ENCODE measurements at regions not wholly inside any gene's neighbourhood (a gene's known extent, or its start where the extent isn't known, plus 50 kb on each side); places are given as distances from the start of the nearest gene placed in this dataset.

DNA sequence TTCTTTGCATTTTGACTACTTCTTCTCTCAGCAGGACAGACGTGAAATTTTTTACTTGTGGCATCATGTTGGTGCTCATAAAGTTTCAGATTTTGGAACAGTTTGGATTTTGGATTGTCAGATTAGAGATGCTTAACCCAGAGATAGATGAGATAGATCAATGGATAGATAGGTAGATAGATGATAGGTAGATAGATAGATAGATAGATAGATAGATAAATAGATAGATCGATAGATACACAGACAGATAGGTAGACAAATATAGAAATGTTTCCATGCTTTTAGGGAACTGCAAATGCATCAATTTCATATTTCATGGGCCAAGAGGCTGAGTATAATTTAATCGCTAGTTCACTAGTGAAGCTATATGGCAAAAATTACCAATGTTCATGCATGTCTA, 981.5 kb upstream of the ADGRB3 start (continued):
- TF ChIP-seq, protein P1, sequence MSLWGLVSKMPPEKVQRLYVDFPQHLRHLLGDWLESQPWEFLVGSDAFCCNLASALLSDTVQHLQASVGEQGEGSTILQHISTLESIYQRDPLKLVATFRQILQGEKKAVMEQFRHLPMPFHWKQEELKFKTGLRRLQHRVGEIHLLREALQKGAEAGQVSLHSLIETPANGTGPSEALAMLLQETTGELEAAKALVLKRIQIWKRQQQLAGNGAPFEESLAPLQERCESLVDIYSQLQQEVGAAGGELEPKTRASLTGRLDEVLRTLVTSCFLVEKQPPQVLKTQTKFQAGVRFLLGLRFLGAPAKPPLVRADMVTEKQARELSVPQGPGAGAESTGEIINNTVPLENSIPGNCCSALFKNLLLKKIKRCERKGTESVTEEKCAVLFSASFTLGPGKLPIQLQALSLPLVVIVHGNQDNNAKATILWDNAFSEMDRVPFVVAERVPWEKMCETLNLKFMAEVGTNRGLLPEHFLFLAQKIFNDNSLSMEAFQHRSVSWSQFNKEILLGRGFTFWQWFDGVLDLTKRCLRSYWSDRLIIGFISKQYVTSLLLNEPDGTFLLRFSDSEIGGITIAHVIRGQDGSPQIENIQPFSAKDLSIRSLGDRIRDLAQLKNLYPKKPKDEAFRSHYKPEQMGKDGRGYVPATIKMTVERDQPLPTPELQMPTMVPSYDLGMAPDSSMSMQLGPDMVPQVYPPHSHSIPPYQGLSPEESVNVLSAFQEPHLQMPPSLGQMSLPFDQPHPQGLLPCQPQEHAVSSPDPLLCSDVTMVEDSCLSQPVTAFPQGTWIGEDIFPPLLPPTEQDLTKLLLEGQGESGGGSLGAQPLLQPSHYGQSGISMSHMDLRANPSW (CRISPR knock-in tag; IDR thresholded peaks at IDR 0.05) = no peak

DNA sequence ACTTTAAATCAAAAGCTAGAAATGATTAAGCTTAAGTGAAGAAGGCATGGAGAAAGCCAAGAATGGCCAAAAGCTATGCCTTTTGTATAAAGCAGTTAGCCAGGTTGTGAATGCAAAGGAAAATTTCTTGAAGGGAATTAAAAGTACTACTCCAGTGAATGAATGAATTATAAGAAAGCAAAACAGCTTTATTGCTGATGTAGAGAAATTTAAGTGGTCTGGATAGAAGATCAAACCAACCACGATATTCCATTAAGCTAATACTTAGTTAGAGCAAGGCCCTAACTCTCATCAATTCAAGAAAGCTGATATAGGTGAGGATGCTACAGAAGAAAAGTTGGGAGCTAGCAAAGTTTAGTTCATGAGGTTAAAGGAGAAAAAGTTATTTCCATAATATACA, 988.5 kb upstream of the ADGRB3 start:
- Histone ChIP-seq H3K4me2 (ENCODE audit: insufficient read depth, low read length) (no peak overlapping the region), H4K20me1 (replicated peaks; ENCODE audit: control insufficient read depth, insufficient read depth, low read length) (no peaks in the 10 kb centered on the region), H3K4me3 (no peak overlapping the region), H3K9me3 (replicated peaks; ENCODE audit: control insufficient read depth, insufficient read depth, low read depth, low read length) (no peaks in the 10 kb centered on the region), H3K79me2 (ENCODE audit: control insufficient read depth, insufficient read depth, low read length) (no peaks in the 10 kb centered on the region), H3K36me3 (ENCODE audit: control insufficient read depth, insufficient read depth, low read length) (no peaks in the 10 kb centered on the region), H3K4me1 (replicated peaks in 1 of 2; ENCODE audit: control insufficient read depth in 2 of 2, insufficient read depth in 2 of 2, low read length in 2 of 2) (no peaks in the 10 kb centered on the region), H3K9ac (ENCODE audit: insufficient read depth in 1 of 2, low read depth in 2 of 2, low read length in 2 of 2) (no peak overlapping the region), H3K9me1 (ENCODE audit: control insufficient read depth, insufficient read depth, low read length) (no peaks in the 10 kb centered on the region), H2AFZ (ENCODE audit: low read depth, low read length) (0 out of 2 replicates have a peak overlapping the region, but pooled peaks have one; percentile 1), H3K27ac (ENCODE audit: extremely low read depth, low read depth, low read length) (no peak overlapping the region), H3K27me3 (ENCODE audit: control insufficient read depth in 2 of 2, insufficient read depth in 2 of 2, low read length in 2 of 2) (no peaks in the 10 kb centered on the region)
- in situ Hi-C loops (cut with MboI) (no loop called here), intact Hi-C loops (cut with micrococcal nuclease) (loop anchor here (10.0 kb wide), 1 partner anchor 72 kb away; no protein-coding TSS in a partner anchor)
- ChIA-PET CTCF (ENCODE audit: low intra/inter-chr PET ratio) (no interaction called here), POLR2A (no interaction called here)
- TF ChIP-seq, protein P2, sequence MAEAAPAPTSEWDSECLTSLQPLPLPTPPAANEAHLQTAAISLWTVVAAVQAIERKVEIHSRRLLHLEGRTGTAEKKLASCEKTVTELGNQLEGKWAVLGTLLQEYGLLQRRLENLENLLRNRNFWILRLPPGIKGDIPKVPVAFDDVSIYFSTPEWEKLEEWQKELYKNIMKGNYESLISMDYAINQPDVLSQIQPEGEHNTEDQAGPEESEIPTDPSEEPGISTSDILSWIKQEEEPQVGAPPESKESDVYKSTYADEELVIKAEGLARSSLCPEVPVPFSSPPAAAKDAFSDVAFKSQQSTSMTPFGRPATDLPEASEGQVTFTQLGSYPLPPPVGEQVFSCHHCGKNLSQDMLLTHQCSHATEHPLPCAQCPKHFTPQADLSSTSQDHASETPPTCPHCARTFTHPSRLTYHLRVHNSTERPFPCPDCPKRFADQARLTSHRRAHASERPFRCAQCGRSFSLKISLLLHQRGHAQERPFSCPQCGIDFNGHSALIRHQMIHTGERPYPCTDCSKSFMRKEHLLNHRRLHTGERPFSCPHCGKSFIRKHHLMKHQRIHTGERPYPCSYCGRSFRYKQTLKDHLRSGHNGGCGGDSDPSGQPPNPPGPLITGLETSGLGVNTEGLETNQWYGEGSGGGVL (CRISPR knock-in tag; IDR thresholded peaks at IDR 0.05) = no peak
- no peak for TF ChIP-seq PTBP1 (IDR thresholded peaks at IDR 0.05; ENCODE audit: low read depth, low read length)
- TF ChIP-seq MAFG (tag; conservative IDR thresholded peaks at IDR 0.05) = 0 out of 2 replicates have a peak, but pooled peaks have one; percentile 18
- 0 out of 2 replicates have a peak, but pooled peaks have one; percentile 20 for TF ChIP-seq MAFF (IDR thresholded peaks at IDR 0.05; ENCODE audit: low read length)
- TF ChIP-seq ZNF583 (CRISPR knock-in tag; IDR thresholded peaks at IDR 0.05) = no peak
- peak; percentile 66; the same call in 1 of the 2 replicates for TF ChIP-seq ZNF316 (IDR thresholded peaks at IDR 0.05)
- no peak for TF ChIP-seq NCOA6 (IDR thresholded peaks at IDR 0.05)
- no peak for TF ChIP-seq RB1 (IDR thresholded peaks at IDR 0.05; ENCODE audit: low read depth)
- 0 out of 2 replicates have a peak, but pooled peaks have one; percentile 11 for TF ChIP-seq MAFK (IDR thresholded peaks at IDR 0.05; ENCODE audit: low read length)
- WGBS (ENCODE audit: insufficient coverage, low coverage, missing lambda C conversion rate) = 6% methylated on average over 1 of the region's 1 CpG
- no peak for ATAC-seq
- FAIRE-seq = no peak
- DNase-seq (ENCODE audit: extremely low read depth in 1 of 4, low spot score in 3 of 4) = no peak
- BruUV-seq (replicated peaks) = no TSS peak

Measured in K562 (cell line).